Suprapubic skin (tissue), 4 donors: ENCODE measurements at regions not wholly inside any gene's neighbourhood (a gene's known extent, or its start where the extent isn't known, plus 50 kb on each side); places are given as distances from the start of the nearest gene placed in this dataset.

Experiments
- EP300 ChIP-seq: sonication (generic); formaldehyde crosslinking; IDR thresholded peaks from one replicate; pipeline ENCODE4 v1.6.1; 2017; ENCODE audit warnings: antibody characterized with exemption
- POLR2A ChIP-seq, 2 donors: fragments of 450-650 bp; IDR thresholded peaks; one replicate each; pipeline ENCODE4 v1.6.1; 2017; ENCODE audit warnings: antibody characterized with exemption in 2 of 2, mild to moderate bottlenecking in 2 of 2, moderate library complexity in 2 of 2
- POLR2AphosphoS5 ChIP-seq, 3 donors: sonication (generic); formaldehyde crosslinking; IDR thresholded peaks; one replicate each; pipeline ENCODE4 v1.6.1; 2017; ENCODE audit warnings: antibody characterized with exemption in 3 of 3
- TF ChIP-seq, protein P1 (sequence below), 2 donors: fragments of 200-600 bp in 1 of 2; fragments of 450-650 bp in 1 of 2; sonication (generic) in 1 of 2; IDR thresholded peaks; one replicate each; pipeline ENCODE4 v1.5.1; 2016 to 2019; ENCODE audit warnings: antibody characterized with exemption in 2 of 2, mild to moderate bottlenecking in 1 of 2, moderate library complexity in 1 of 2

DNA sequence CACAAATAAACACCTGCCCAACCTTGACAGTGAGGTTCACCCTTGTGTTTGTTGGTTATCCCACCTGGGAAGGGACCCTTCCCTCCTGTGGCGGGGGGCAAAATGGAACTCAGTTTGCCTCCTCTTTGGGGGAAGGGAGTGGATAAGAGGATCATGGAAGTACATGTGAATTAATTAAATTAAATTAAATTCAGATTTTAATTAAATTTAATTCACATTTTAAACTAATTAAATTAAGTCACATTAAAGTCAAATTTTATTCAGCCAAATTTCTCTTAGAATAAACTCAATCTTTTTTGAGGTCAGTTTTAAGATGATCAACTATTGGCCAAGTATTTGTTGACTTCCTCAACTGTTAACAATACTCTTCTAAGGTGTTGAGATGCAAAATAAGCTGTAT, 252.4 kb upstream of the AJAP1 start:
- TF ChIP-seq, protein P1, sequence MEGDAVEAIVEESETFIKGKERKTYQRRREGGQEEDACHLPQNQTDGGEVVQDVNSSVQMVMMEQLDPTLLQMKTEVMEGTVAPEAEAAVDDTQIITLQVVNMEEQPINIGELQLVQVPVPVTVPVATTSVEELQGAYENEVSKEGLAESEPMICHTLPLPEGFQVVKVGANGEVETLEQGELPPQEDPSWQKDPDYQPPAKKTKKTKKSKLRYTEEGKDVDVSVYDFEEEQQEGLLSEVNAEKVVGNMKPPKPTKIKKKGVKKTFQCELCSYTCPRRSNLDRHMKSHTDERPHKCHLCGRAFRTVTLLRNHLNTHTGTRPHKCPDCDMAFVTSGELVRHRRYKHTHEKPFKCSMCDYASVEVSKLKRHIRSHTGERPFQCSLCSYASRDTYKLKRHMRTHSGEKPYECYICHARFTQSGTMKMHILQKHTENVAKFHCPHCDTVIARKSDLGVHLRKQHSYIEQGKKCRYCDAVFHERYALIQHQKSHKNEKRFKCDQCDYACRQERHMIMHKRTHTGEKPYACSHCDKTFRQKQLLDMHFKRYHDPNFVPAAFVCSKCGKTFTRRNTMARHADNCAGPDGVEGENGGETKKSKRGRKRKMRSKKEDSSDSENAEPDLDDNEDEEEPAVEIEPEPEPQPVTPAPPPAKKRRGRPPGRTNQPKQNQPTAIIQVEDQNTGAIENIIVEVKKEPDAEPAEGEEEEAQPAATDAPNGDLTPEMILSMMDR (IDR thresholded peaks at IDR 0.05): no peak
- TF ChIP-seq POLR2AphosphoS5 (IDR thresholded peaks at IDR 0.05) (no peak), POLR2A (IDR thresholded peaks at IDR 0.05) (no peak), EP300 (no peak)
